SU-DHL-6 (cell line): ENCODE measurements at regions not wholly inside any gene's neighbourhood (a gene's known extent, or its start where the extent isn't known, plus 50 kb on each side); places are given as distances from the start of the nearest gene placed in this dataset.

Source experiments
- H2AFZ ChIP-seq: fragments of 200-600 bp; sonication (generic); 2 replicates; pipeline ENCODE4 v1.6.1; 2014; ENCODE audit warnings: low read depth, mild to moderate bottlenecking, moderate library complexity, mixed read lengths, antibody characterized with exemption, low read length; ENCODE audit not compliant: severe bottlenecking
- H3F3A ChIP-seq: fragments of 200-600 bp; shearing (Covaris generic); 2 replicates; pipeline ENCODE4 v1.6.0; 2016; ENCODE audit warnings: antibody characterized with exemption, mild to moderate bottlenecking; ENCODE audit not compliant: insufficient read depth
- H3K27ac ChIP-seq: fragments of 200-600 bp; sonication (generic); 2 replicates; pipeline ENCODE4 v1.5.1; 2016; ENCODE audit warnings: low read depth, mild to moderate bottlenecking, low read length, moderate library complexity, mixed read lengths
- H3K27me3 ChIP-seq: fragments of 200-600 bp; sonication (generic), shearing (Covaris generic); 2 replicates; pipeline ENCODE4 v1.6.0; 2014; ENCODE audit warnings: mild to moderate bottlenecking, low read length
- H3K36me3 ChIP-seq: fragments of 200-600 bp; sonication (generic); 2 replicates; pipeline ENCODE4 v1.6.1; 2014; ENCODE audit warnings: mild to moderate bottlenecking, low read length, mixed read lengths
- H3K4me2 ChIP-seq: fragments of 300-600, 200-600 bp; shearing (Covaris generic), sonication (generic); 2 replicates; pipeline ENCODE4 v1.6.0; 2014; ENCODE audit warnings: low read length, low read depth, mild to moderate bottlenecking; ENCODE audit not compliant: poor library complexity, severe bottlenecking
- H3K4me3 ChIP-seq: fragments of 200-600 bp; sonication (generic); 2 replicates; pipeline ENCODE4 v1.5.1; 2014; ENCODE audit warnings: antibody characterized with exemption, low read length, mild to moderate bottlenecking, mixed read lengths; ENCODE audit not compliant: insufficient read depth, poor library complexity, severe bottlenecking
- H3K79me2 ChIP-seq: fragments of 200-600 bp; sonication (generic); 2 replicates; pipeline ENCODE4 v1.6.1; 2014; ENCODE audit warnings: mild to moderate bottlenecking, low read length, moderate library complexity; ENCODE audit not compliant: insufficient read depth
- H3K9ac ChIP-seq: fragments of 200-600 bp; sonication (generic); 2 replicates; pipeline ENCODE4 v1.7.0; 2014; ENCODE audit warnings: mild to moderate bottlenecking, low read length
- H3K9me2 ChIP-seq: fragments of 200-600 bp; sonication (generic); replicated peaks from 2 replicates; pipeline ENCODE4 v1.6.1; 2014; ENCODE audit warnings: low read length; ENCODE audit not compliant: insufficient read depth
- H3K9me3 ChIP-seq: fragments of 200-600 bp; sonication (generic); 2 replicates; pipeline ENCODE4 v1.6.1; 2014; ENCODE audit warnings: low read length, mixed read lengths; ENCODE audit not compliant: insufficient read depth
- H4K20me1 ChIP-seq: fragments of 200-600 bp; sonication (generic); 2 replicates; pipeline ENCODE4 v1.6.1; 2014; ENCODE audit warnings: low read depth, mild to moderate bottlenecking, antibody characterized with exemption, low read length, moderate library complexity, mixed read lengths
- CTCF ChIP-seq: fragments of 200-600 bp; sonication (generic); IDR thresholded peaks from one replicate; pipeline ENCODE4 v1.5.1; 2017; ENCODE audit warnings: antibody characterized with exemption, mild to moderate bottlenecking, low read length, moderate library complexity; ENCODE audit not compliant: insufficient read depth, poor library complexity, severe bottlenecking
- EZH2phosphoT487 ChIP-seq: fragments of 200-600 bp; sonication (generic), shearing (Covaris generic); conservative IDR thresholded peaks from 2 replicates; pipeline ENCODE4 v1.6.1; 2018; ENCODE audit warnings: mild to moderate bottlenecking, antibody characterized with exemption, low read length, moderate library complexity, mixed read lengths

GRCh38 chr20:52008874-52009273 is 182.7 kb downstream of the ZFP64 start:
- H3K79me2 ChIP-seq, result no peaks in the 10 kb centered on the region
- TF ChIP-seq CTCF (no peak), EZH2phosphoT487 (no peak)
- no peaks in the 10 kb centered on the region for H3K27me3 ChIP-seq
- H3K27ac ChIP-seq, result no peak overlapping the region
- no peak overlapping the region for H2AFZ ChIP-seq
- no peaks in the 10 kb centered on the region for H4K20me1 ChIP-seq
- H3K9me3 ChIP-seq, result no peaks in the 10 kb centered on the region
- H3K9me2 ChIP-seq, result no peaks in the 10 kb centered on the region
- H3K9ac ChIP-seq, result no peak overlapping the region
- no peak overlapping the region for H3K4me3 ChIP-seq
- H3K4me2 ChIP-seq, result no peak overlapping the region
- H3K36me3 ChIP-seq, result no peaks in the 10 kb centered on the region
- H3F3A ChIP-seq, result no peaks in the 10 kb centered on the region

- Histone ChIP-seq H3K4me3 (no peak overlapping the region), H3F3A (no peaks in the 10 kb centered on the region), H4K20me1 (no peaks in the 10 kb centered on the region), H3K36me3 (no peaks in the 10 kb centered on the region), H3K9ac (no peak overlapping the region), H3K4me2 (no peak overlapping the region), H3K27ac (no peak overlapping the region), H3K79me2 (no peaks in the 10 kb centered on the region), H3K27me3 (no peaks in the 10 kb centered on the region), H3K9me2 (no peaks in the 10 kb centered on the region), H3K9me3 (no peaks in the 10 kb centered on the region), H2AFZ (no peak overlapping the region)
- TF ChIP-seq CTCF (no peak), EZH2phosphoT487 (no peak)
Observed at GRCh38 chr20:52004715-52005114, 186.9 kb downstream of the ZFP64 start.

DNA sequence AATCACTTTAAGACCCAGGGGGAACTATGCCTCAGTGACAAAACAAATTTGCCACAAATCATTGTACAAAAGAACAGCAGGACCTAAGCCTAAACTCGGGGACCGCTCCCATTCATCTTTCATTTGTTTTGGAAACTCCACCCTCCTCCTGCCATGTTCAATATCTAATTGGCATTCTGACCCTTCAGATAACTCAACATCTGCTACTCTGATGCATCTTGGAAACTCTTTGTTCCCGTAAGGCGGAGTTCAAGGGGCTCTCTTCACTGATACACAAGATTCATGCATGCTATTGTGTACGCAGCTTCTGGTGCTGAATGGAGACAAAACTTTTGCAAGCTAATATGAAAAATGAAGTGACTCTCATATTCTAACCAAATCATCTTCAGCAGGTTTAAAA is 187.6 kb downstream of the ZFP64 start:
- Histone ChIP-seq H3F3A (no peaks in the 10 kb centered on the region), H3K27ac (no peak overlapping the region), H3K79me2 (no peaks in the 10 kb centered on the region), H3K9ac (no peak overlapping the region), H3K9me3 (no peaks in the 10 kb centered on the region), H2AFZ (no peak overlapping the region), H3K36me3 (no peaks in the 10 kb centered on the region), H3K27me3 (no peaks in the 10 kb centered on the region), H3K4me3 (no peak overlapping the region), H4K20me1 (no peaks in the 10 kb centered on the region), H3K9me2 (no peaks in the 10 kb centered on the region), H3K4me2 (no peak overlapping the region)
- no peak for TF ChIP-seq CTCF
- no peak for TF ChIP-seq EZH2phosphoT487

DNA sequence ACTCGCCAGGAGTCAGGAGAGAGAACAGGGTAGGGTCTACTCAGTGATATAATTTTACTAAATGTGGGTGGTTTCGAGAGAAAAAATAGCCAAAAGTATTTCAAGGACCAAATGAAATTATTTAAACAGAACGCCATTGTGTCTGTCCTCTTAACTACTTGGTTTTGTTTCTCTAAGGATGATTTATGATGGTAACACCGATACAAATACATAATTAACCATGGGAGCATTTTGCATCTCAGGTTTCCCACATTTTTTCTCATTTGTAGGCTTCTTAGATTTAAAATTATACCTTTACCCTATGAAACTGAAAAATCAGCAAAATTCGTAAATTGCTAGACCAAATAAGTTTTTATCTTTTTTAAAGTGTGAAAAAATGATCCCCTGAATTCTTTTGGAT is 188.2 kb downstream of the ZFP64 start:
- H3K9ac ChIP-seq, result no peak overlapping the region

More for the DNA sequence above, 188.2 kb downstream of the ZFP64 start:
- Histone ChIP-seq H3K79me2 (no peaks in the 10 kb centered on the region), H4K20me1 (no peaks in the 10 kb centered on the region), H3K36me3 (no peaks in the 10 kb centered on the region), H3K27ac (no peak overlapping the region), H3K27me3 (no peaks in the 10 kb centered on the region), H3F3A (no peaks in the 10 kb centered on the region), H3K4me3 (no peak overlapping the region), H3K9me3 (no peaks in the 10 kb centered on the region), H3K4me2 (no peak overlapping the region), H3K9me2 (no peaks in the 10 kb centered on the region), H2AFZ (no peak overlapping the region)
- no peak for TF ChIP-seq EZH2phosphoT487
- TF ChIP-seq CTCF, result no peak
